ENCODE measurements at regions not wholly inside any gene's neighbourhood (a gene's known extent, or its start where the extent isn't known, plus 50 kb on each side); places are given as distances from the start of the nearest gene placed in this dataset.

GRCh38 chr1:67588178-67588855, 96.7 kb upstream of the GADD45A start:
- no peak for TF ChIP-seq MXI1 (conservative IDR thresholded peaks at IDR 0.05; ENCODE audit: poor library complexity, severe bottlenecking)
- TF ChIP-seq TAF1 (IDR thresholded peaks at IDR 0.05; ENCODE audit: low read depth): no peak
- TF ChIP-seq POLR2AphosphoS5 (IDR thresholded peaks at IDR 0.05): no peak
- TF ChIP-seq CTCF (IDR thresholded peaks at IDR 0.05; ENCODE audit: poor library complexity, severe bottlenecking): no peak
- TF ChIP-seq SMC3 (conservative IDR thresholded peaks at IDR 0.05; ENCODE audit: poor library complexity): no peak
- TF ChIP-seq EZH2 (IDR thresholded peaks at IDR 0.05; ENCODE audit: borderline replicate concordance, insufficient read depth, low read length, poor library complexity, severe bottlenecking): no peak
- no peak for TF ChIP-seq RAD21 (conservative IDR thresholded peaks at IDR 0.05)
- no peak for TF ChIP-seq EP300 (conservative IDR thresholded peaks at IDR 0.05; ENCODE audit: poor library complexity, severe bottlenecking)

Data from neural cell (in vitro differentiated cells).